Astrocyte of the spinal cord (primary cell): ENCODE measurements at regions not wholly inside any gene's neighbourhood (a gene's known extent, or its start where the extent isn't known, plus 50 kb on each side); places are given as distances from the start of the nearest gene placed in this dataset.
"Not testable (repeated sequence)": the region's sequence is repeated elsewhere in the genome, so short reads cannot be mapped to it uniquely, and the experiment has no call there.

Source experiments
- DNase-seq: peaks from one replicate; pipeline ENCODE4 v3.0.0; 2011; ENCODE audit warnings: low read depth, low spot score
- H3K4me3 ChIP-seq: 2 replicates; pipeline ENCODE4 v1.5.1; 2011; ENCODE audit warnings: low read depth, mild to moderate bottlenecking, low read length, moderate library complexity
- CTCF ChIP-seq: IDR thresholded peaks from 2 replicates; pipeline ENCODE4 v1.5.1; 2012; ENCODE audit warnings: low read depth, mild to moderate bottlenecking, low read length, inconsistent platforms
- in situ Hi-C: cut with HindIII; loops from 2 replicates; pipeline ENCODE4 v1.10.0; 2017; ENCODE audit warnings: low sequenced_read_pairs

- peak; percentile 43 for DNase-seq
- TF ChIP-seq CTCF, result no peak
These were observed 1408.0 kb downstream of the RAPGEF2 start for GRCh38 chr4:160510928-160511327.

GRCh38 chr4:160514126-160514525 lies 1411.2 kb downstream of the RAPGEF2 start:
- no peak for TF ChIP-seq CTCF
- DNase-seq, result peak; percentile 79

More at GRCh38 chr4:160510928-160511327, 1408.0 kb downstream of the RAPGEF2 start:
- in situ Hi-C loops, result no loop called here
- no peak overlapping the region for H3K4me3 ChIP-seq

DNA sequence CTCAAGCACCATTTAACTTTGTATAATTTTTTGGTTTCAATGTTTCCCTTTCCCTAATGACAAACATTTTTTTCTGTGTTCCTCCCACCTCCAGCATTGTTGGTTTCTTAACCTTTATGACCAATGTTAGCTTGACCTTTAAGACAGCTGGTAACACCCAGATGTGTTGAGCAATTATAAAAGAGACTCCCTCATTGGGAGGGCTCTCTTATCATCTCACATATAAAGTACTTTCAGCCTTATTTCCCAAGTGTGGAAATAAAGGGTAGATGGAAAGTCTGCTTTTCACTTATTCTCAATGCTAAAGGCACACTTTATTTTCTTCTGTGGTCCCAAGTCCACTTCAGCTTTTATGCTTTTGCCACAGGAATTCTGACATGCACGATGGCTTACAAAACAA lies 1420.4 kb downstream of the RAPGEF2 start:
- TF ChIP-seq CTCF, result no peak
- DNase-seq, result peak; percentile 1
- in situ Hi-C loops, result no loop called here
- H3K4me3 ChIP-seq, result no peak overlapping the region

More at GRCh38 chr4:160514126-160514525, 1411.2 kb downstream of the RAPGEF2 start:
- H3K4me3 ChIP-seq, result no peak overlapping the region
- in situ Hi-C loops, result no loop called here

DNA sequence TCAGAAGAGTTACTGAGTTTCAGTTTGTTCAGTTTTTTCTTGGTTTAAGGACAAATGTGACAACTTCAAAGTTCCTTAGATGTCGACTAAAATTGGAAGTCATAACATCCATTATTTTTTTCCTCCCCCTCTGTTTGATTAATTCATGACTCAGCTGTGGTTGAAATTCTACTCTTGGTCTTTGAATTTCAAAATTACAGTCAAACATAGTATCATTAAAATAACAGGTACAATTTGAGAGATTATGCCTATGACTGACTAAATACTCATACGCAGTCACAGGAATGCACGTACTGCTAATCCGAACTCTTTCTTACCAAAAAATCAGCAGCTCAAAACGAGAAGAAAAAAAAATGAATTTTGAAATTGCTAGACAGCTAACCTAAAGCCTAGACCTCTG lies 1434.8 kb downstream of the RAPGEF2 start:
- H3K4me3 ChIP-seq, result no peak overlapping the region
- peak; percentile 46 for DNase-seq
- no peak for TF ChIP-seq CTCF
- in situ Hi-C loops, result no loop called here

GRCh38 chr4:160546201-160546600 lies 1443.3 kb downstream of the RAPGEF2 start:
- TF ChIP-seq CTCF, result no peak
- DNase-seq, result no peak
- in situ Hi-C loops, result no loop called here
- H3K4me3 ChIP-seq, result no peak overlapping the region

DNA sequence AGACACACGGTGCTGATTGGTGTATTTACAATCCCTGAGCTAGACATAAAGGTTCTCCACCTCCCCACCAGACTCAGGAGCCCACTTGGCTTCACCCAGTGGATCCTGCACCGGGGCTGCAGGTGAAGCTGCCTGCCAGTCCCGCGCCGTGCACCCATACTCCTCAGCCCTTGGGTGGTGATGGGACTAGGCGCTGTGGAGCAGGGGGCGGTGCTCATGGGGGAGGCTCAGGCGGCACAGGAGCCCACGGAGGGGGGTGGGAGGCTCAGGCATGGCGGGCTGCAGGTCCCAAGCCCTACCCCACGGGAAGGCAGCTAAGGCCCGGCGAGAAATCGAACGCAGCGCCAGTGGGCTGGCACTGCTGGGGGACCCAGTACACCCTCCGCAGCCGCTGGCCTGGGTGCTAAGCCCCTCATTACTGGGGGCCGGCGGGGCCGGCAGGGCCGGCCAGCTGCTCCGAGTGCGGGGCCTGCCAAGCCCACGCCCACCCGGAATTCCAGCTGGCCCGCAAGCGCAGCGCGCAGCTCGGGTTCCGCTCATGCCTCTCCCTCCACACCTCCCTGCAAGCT lies 1447.2 kb downstream of the RAPGEF2 start:
- DNase-seq, H3K4me3 ChIP-seq, in situ Hi-C loops: not testable (repeated sequence)

DNA sequence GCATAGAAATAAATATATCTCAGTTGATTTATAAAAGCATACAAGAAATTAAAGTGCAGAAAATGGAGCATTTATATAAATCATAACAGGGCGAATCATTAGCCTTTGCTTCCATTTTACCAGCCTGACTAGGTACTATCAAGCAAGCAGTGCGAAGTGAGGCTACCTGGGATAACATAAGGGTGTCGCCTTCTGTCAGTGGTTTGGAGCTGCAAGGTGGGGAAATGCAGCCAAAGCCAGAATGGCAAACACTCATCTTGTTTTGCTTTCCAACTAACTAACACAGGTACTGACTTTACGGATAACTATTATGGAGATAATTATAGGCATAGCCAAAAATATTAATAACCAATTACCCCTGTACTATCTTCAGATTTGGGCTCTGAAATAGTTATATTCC lies 1459.8 kb downstream of the RAPGEF2 start:
- no peak overlapping the region for H3K4me3 ChIP-seq
- in situ Hi-C loops, result no loop called here
- DNase-seq, result no peak
- TF ChIP-seq CTCF, result no peak
